ENCODE measurements at regions not wholly inside any gene's neighbourhood (a gene's known extent, or its start where the extent isn't known, plus 50 kb on each side); places are given as distances from the start of the nearest gene placed in this dataset.
"Not testable (repeated sequence)": the region's sequence is repeated elsewhere in the genome, so short reads cannot be mapped to it uniquely, and the experiment has no call there.

DNA sequence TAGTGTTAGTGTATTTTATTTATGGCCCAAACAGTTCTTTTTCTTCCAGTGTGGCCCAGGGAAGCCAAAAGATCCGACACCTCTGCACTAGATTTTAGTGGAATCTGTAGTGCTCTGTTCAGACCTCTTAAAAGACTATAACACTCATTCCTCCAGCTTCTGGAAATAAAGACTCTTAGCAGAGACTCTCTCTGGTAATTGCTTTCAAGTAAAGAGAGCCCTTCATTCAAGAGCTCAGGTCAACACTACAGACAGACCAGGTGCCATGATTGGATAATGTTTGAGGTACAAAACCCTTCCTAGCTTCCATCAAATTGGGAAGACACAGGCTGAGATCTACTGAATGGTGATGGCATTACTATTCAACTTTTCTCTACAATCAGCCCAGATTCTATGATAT is 255.8 kb downstream of the PRDM9 start:
- TF ChIP-seq, protein P1, sequence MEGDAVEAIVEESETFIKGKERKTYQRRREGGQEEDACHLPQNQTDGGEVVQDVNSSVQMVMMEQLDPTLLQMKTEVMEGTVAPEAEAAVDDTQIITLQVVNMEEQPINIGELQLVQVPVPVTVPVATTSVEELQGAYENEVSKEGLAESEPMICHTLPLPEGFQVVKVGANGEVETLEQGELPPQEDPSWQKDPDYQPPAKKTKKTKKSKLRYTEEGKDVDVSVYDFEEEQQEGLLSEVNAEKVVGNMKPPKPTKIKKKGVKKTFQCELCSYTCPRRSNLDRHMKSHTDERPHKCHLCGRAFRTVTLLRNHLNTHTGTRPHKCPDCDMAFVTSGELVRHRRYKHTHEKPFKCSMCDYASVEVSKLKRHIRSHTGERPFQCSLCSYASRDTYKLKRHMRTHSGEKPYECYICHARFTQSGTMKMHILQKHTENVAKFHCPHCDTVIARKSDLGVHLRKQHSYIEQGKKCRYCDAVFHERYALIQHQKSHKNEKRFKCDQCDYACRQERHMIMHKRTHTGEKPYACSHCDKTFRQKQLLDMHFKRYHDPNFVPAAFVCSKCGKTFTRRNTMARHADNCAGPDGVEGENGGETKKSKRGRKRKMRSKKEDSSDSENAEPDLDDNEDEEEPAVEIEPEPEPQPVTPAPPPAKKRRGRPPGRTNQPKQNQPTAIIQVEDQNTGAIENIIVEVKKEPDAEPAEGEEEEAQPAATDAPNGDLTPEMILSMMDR (IDR thresholded peaks at IDR 0.05; ENCODE audit: poor library complexity, severe bottlenecking) = no peak
- Histone ChIP-seq H3K4me3 (ENCODE audit: severe bottlenecking) (no peak overlapping the region), H3K4me1 (ENCODE audit: insufficient read depth, poor library complexity, severe bottlenecking) (no peaks in the 10 kb centered on the region), H3K27me3 (ENCODE audit: insufficient read depth, poor library complexity, severe bottlenecking) (no peaks in the 10 kb centered on the region), H3K36me3 (ENCODE audit: low read depth) (no peaks in the 10 kb centered on the region), H3K27ac (ENCODE audit: poor library complexity, severe bottlenecking) (no peak overlapping the region), H3K9me3 (ENCODE audit: severe bottlenecking) (no peaks in the 10 kb centered on the region)
- no peak for DNase-seq (ENCODE audit: low spot score)
- no peak for ATAC-seq (ENCODE audit: low read depth)

DNA sequence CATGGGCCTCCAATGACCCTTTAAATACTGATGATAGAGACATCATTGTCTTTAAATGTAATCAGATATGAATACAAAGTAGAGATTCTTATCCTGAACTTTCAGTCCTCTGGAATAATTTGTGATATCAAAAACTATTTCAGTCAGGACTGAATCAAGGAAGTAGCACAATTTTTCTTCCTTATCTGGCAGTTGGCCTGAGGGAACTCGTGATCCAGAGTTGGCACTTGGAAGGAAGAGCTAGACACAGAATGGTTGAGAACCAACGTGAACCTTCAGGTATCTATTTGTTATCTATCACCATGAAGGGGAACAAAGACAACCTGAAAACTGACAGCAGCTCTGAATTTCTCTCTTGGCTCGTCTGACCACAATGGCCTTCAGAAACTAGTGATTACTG is 269.3 kb downstream of the PRDM9 start:
- no peak for DNase-seq (ENCODE audit: low spot score)
- TF ChIP-seq, protein P1 (IDR thresholded peaks at IDR 0.05; ENCODE audit: poor library complexity, severe bottlenecking) = no peak
- no peak overlapping the region for H3K27ac ChIP-seq (ENCODE audit: poor library complexity, severe bottlenecking)
- no peak overlapping the region for H3K4me3 ChIP-seq (ENCODE audit: severe bottlenecking)
- H3K27me3 ChIP-seq (ENCODE audit: insufficient read depth, poor library complexity, severe bottlenecking) = no peaks in the 10 kb centered on the region
- H3K9me3 ChIP-seq (ENCODE audit: severe bottlenecking) = no peaks in the 10 kb centered on the region
- no peak for ATAC-seq (ENCODE audit: low read depth)
- peaks cover 7% of the 10 kb centered on the region for H3K4me1 ChIP-seq (ENCODE audit: insufficient read depth, poor library complexity, severe bottlenecking)
- H3K36me3 ChIP-seq (ENCODE audit: low read depth) = no peaks in the 10 kb centered on the region

DNA sequence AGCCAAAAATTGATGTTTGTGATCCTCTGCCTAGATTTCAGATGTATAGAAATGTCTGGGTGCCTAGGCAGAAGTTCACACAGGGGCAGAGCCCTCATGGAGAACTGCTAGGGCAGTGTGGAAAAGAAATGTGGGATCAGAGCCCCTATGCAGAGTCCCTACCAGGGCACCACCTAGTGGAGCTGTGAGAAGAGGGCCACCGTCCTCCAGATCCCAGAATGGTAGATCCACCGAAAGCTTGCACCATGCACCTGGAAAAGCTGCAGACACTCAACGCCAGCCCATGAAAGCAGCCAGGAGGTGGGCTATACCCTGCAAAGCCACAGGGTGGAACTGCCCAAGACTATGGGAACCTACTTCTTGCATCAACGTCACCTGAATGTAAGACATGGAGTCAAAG is 292.9 kb downstream of the PRDM9 start:
- DNase-seq (ENCODE audit: low spot score); H3K27ac ChIP-seq (ENCODE audit: poor library complexity, severe bottlenecking); H3K27me3 ChIP-seq (ENCODE audit: insufficient read depth, poor library complexity, severe bottlenecking); H3K9me3 ChIP-seq (ENCODE audit: severe bottlenecking); ATAC-seq (ENCODE audit: low read depth); H3K4me1 ChIP-seq (ENCODE audit: insufficient read depth, poor library complexity, severe bottlenecking); H3K36me3 ChIP-seq (ENCODE audit: low read depth); H3K4me3 ChIP-seq (ENCODE audit: severe bottlenecking): not testable (repeated sequence)
- TF ChIP-seq, protein P1 (IDR thresholded peaks at IDR 0.05; ENCODE audit: poor library complexity, severe bottlenecking) = peak; percentile 33

GRCh38 chr5:23820765-23821471 is 313.5 kb downstream of the PRDM9 start:
- Histone ChIP-seq H3K36me3 (ENCODE audit: low read depth) (no peaks in the 10 kb centered on the region), H3K27me3 (ENCODE audit: insufficient read depth, poor library complexity, severe bottlenecking) (no peaks in the 10 kb centered on the region), H3K4me3 (ENCODE audit: severe bottlenecking) (no peak overlapping the region), H3K27ac (ENCODE audit: poor library complexity, severe bottlenecking) (no peak overlapping the region), H3K9me3 (ENCODE audit: severe bottlenecking) (no peaks in the 10 kb centered on the region), H3K4me1 (ENCODE audit: insufficient read depth, poor library complexity, severe bottlenecking) (no peaks in the 10 kb centered on the region)
- no peak for DNase-seq (ENCODE audit: low spot score)
- peak; percentile 81 for ATAC-seq (ENCODE audit: low read depth)
- TF ChIP-seq, protein P1 (IDR thresholded peaks at IDR 0.05; ENCODE audit: poor library complexity, severe bottlenecking) = peak; percentile 95

DNA sequence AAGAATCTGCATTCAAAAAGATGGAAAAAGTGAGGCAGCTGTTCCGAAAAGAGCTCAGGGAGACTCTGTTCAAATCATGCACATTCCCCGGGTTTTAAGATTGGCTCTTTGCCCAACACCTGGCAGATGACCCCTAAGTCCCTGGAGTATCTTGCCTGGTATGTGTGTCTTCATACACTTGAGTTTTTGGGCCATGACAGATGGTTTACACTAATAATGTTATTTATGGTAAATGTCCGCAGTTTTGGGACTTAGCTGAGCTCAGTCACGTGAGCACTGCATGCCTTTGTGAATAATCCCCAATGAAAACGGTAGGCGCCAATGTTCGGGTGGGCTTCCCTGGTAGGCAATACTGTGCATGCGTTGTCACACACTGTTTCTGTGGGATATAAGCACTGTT is 316.1 kb downstream of the PRDM9 start:
- TF ChIP-seq, protein P1 (IDR thresholded peaks at IDR 0.05; ENCODE audit: poor library complexity, severe bottlenecking) = no peak
- no peak for DNase-seq (ENCODE audit: low spot score)
- Histone ChIP-seq H3K27me3 (ENCODE audit: insufficient read depth, poor library complexity, severe bottlenecking) (no peaks in the 10 kb centered on the region), H3K4me1 (ENCODE audit: insufficient read depth, poor library complexity, severe bottlenecking) (no peaks in the 10 kb centered on the region), H3K9me3 (ENCODE audit: severe bottlenecking) (no peaks in the 10 kb centered on the region), H3K36me3 (ENCODE audit: low read depth) (no peaks in the 10 kb centered on the region), H3K27ac (ENCODE audit: poor library complexity, severe bottlenecking) (no peak overlapping the region), H3K4me3 (ENCODE audit: severe bottlenecking) (no peak overlapping the region)
- ATAC-seq (ENCODE audit: low read depth) = no peak

Measured in RWPE2 (cell line).